ENCODE measurements at regions not wholly inside any gene's neighbourhood (a gene's known extent, or its start where the extent isn't known, plus 50 kb on each side); places are given as distances from the start of the nearest gene placed in this dataset.

GRCh38 chr10:64648915-64649314 lies 1127.7 kb downstream of the REEP3 start:
- Histone ChIP-seq H3K23ac (ENCODE audit: low read length in 2 of 2) (no peak overlapping the region), H3K14ac (ENCODE audit: low read length in 2 of 2) (no peak overlapping the region), H3K4me3 (ENCODE audit: insufficient read depth in 1 of 2, low read depth in 1 of 2, low read length in 2 of 2) (no peak overlapping the region), H3K9me3 (ENCODE audit: control insufficient read depth, low read length) (peaks cover 3% of the 10 kb centered on the region), H3K4me1 (ENCODE audit: control insufficient read depth, insufficient read depth, low read depth, low read length) (no peaks in the 10 kb centered on the region), H3K4me2 (ENCODE audit: low read length, poor library complexity, severe bottlenecking) (no peak overlapping the region), H3K36me3 (ENCODE audit: control insufficient read depth in 1 of 2, insufficient read depth in 2 of 2, low read depth in 1 of 2, low read length in 2 of 2) (no peaks in the 10 kb centered on the region), H2BK120ac (ENCODE audit: low read depth, low read length) (no peak overlapping the region), H3K27ac (ENCODE audit: low read length, poor library complexity, severe bottlenecking) (no peak overlapping the region), H3K4ac (ENCODE audit: low read depth in 1 of 2, low read length in 2 of 2) (no peak overlapping the region), H2BK15ac (ENCODE audit: low read depth, poor library complexity, severe bottlenecking) (no peak overlapping the region), H2AK5ac (ENCODE audit: low read length, severe bottlenecking) (no peak overlapping the region), H2AFZ (ENCODE audit: low read depth, low read length) (no peak overlapping the region), H4K91ac (ENCODE audit: low read length) (no peak overlapping the region), H3K27me3 (ENCODE audit: control insufficient read depth in 1 of 2, insufficient read depth in 1 of 2, low read length in 2 of 2) (no peaks in the 10 kb centered on the region), H3K79me1 (replicated peaks; ENCODE audit: low read length, poor library complexity, severe bottlenecking) (no peaks in the 10 kb centered on the region), H3K18ac (ENCODE audit: low read depth in 1 of 2, low read length in 2 of 2) (no peak overlapping the region), H4K8ac (ENCODE audit: low read length) (no peak overlapping the region), H3K9ac (ENCODE audit: low read length) (no peak overlapping the region), H2BK12ac (ENCODE audit: low read length in 2 of 2) (no peak overlapping the region), H2BK5ac (ENCODE audit: low read depth, low read length, poor library complexity, severe bottlenecking) (no peak overlapping the region)
- DNase-seq = no peak
- 92% methylated on average over 3 of the region's 3 CpGs for WGBS

GRCh38 chr10:64658528-64658927 lies 1137.3 kb downstream of the REEP3 start:
- Histone ChIP-seq H4K91ac (ENCODE audit: low read length) (no peak overlapping the region), H2BK12ac (ENCODE audit: low read length in 2 of 2) (no peak overlapping the region), H4K8ac (ENCODE audit: low read length) (no peak overlapping the region), H3K27ac (ENCODE audit: low read length, poor library complexity, severe bottlenecking) (no peak overlapping the region), H3K4me3 (ENCODE audit: insufficient read depth in 1 of 2, low read depth in 1 of 2, low read length in 2 of 2) (no peak overlapping the region), H3K4me2 (ENCODE audit: low read length, poor library complexity, severe bottlenecking) (no peak overlapping the region), H3K4ac (ENCODE audit: low read depth in 1 of 2, low read length in 2 of 2) (no peak overlapping the region), H2AFZ (ENCODE audit: low read depth, low read length) (no peak overlapping the region), H3K27me3 (ENCODE audit: control insufficient read depth in 1 of 2, insufficient read depth in 1 of 2, low read length in 2 of 2) (no peaks in the 10 kb centered on the region), H2BK120ac (ENCODE audit: low read depth, low read length) (no peak overlapping the region), H3K36me3 (ENCODE audit: control insufficient read depth in 1 of 2, insufficient read depth in 2 of 2, low read depth in 1 of 2, low read length in 2 of 2) (no peaks in the 10 kb centered on the region), H3K4me1 (ENCODE audit: control insufficient read depth, insufficient read depth, low read depth, low read length) (no peaks in the 10 kb centered on the region), H3K18ac (ENCODE audit: low read depth in 1 of 2, low read length in 2 of 2) (no peak overlapping the region), H2BK15ac (ENCODE audit: low read depth, poor library complexity, severe bottlenecking) (no peak overlapping the region), H3K14ac (ENCODE audit: low read length in 2 of 2) (no peak overlapping the region), H3K9me3 (ENCODE audit: control insufficient read depth, low read length) (peaks cover 4% of the 10 kb centered on the region), H3K79me1 (replicated peaks; ENCODE audit: low read length, poor library complexity, severe bottlenecking) (no peaks in the 10 kb centered on the region), H2BK5ac (ENCODE audit: low read depth, low read length, poor library complexity, severe bottlenecking) (no peak overlapping the region), H3K23ac (ENCODE audit: low read length in 2 of 2) (no peak overlapping the region), H2AK5ac (ENCODE audit: low read length, severe bottlenecking) (no peak overlapping the region), H3K9ac (ENCODE audit: low read length) (no peak overlapping the region)
- DNase-seq = no peak
- 62% methylated on average over 2 of the region's 2 CpGs for WGBS

- no peaks in the 10 kb centered on the region for H3K79me1 ChIP-seq (replicated peaks; ENCODE audit: low read length, poor library complexity, severe bottlenecking)
- DNase-seq = no peak
- no peak overlapping the region for H3K9ac ChIP-seq (ENCODE audit: low read length)
- H4K91ac ChIP-seq (ENCODE audit: low read length) = no peak overlapping the region
- no peak overlapping the region for H4K8ac ChIP-seq (ENCODE audit: low read length)
- H2BK12ac ChIP-seq (ENCODE audit: low read length in 2 of 2) = no peak overlapping the region
- no peaks in the 10 kb centered on the region for H3K36me3 ChIP-seq (ENCODE audit: control insufficient read depth in 1 of 2, insufficient read depth in 2 of 2, low read depth in 1 of 2, low read length in 2 of 2)
- H2BK120ac ChIP-seq (ENCODE audit: low read depth, low read length) = no peak overlapping the region
- no peak overlapping the region for H3K27ac ChIP-seq (ENCODE audit: low read length, poor library complexity, severe bottlenecking)
- no peak overlapping the region for H2BK15ac ChIP-seq (ENCODE audit: low read depth, poor library complexity, severe bottlenecking)
- no peak overlapping the region for H2AFZ ChIP-seq (ENCODE audit: low read depth, low read length)
- H2BK5ac ChIP-seq (ENCODE audit: low read depth, low read length, poor library complexity, severe bottlenecking) = no peak overlapping the region
- no peak overlapping the region for H3K23ac ChIP-seq (ENCODE audit: low read length in 2 of 2)
- H3K4me1 ChIP-seq (ENCODE audit: control insufficient read depth, insufficient read depth, low read depth, low read length) = no peaks in the 10 kb centered on the region
- no peak overlapping the region for H3K4ac ChIP-seq (ENCODE audit: low read depth in 1 of 2, low read length in 2 of 2)
- no peak overlapping the region for H3K4me3 ChIP-seq (ENCODE audit: insufficient read depth in 1 of 2, low read depth in 1 of 2, low read length in 2 of 2)
- no CpG with 5 or more reads among the region's 1 CpG for WGBS
- no peak overlapping the region for H2AK5ac ChIP-seq (ENCODE audit: low read length, severe bottlenecking)
- no peak overlapping the region for H3K4me2 ChIP-seq (ENCODE audit: low read length, poor library complexity, severe bottlenecking)
- no peak overlapping the region for H3K14ac ChIP-seq (ENCODE audit: low read length in 2 of 2)
- H3K27me3 ChIP-seq (ENCODE audit: control insufficient read depth in 1 of 2, insufficient read depth in 1 of 2, low read length in 2 of 2) = no peaks in the 10 kb centered on the region
- peaks cover 4% of the 10 kb centered on the region for H3K9me3 ChIP-seq (ENCODE audit: control insufficient read depth, low read length)
- no peak overlapping the region for H3K18ac ChIP-seq (ENCODE audit: low read depth in 1 of 2, low read length in 2 of 2)
Measured at GRCh38 chr10:64659311-64659710, 1138.1 kb downstream of the REEP3 start.

GRCh38 chr10:64682043-64682442 lies 1160.8 kb downstream of the REEP3 start:
- Histone ChIP-seq H3K4ac (ENCODE audit: low read depth in 1 of 2, low read length in 2 of 2) (no peak overlapping the region), H4K8ac (ENCODE audit: low read length) (no peak overlapping the region), H3K9me3 (ENCODE audit: control insufficient read depth, low read length) (peaks cover 5% of the 10 kb centered on the region), H2BK12ac (ENCODE audit: low read length in 2 of 2) (no peak overlapping the region), H3K27ac (ENCODE audit: low read length, poor library complexity, severe bottlenecking) (no peak overlapping the region), H2BK5ac (ENCODE audit: low read depth, low read length, poor library complexity, severe bottlenecking) (no peak overlapping the region), H3K36me3 (ENCODE audit: control insufficient read depth in 1 of 2, insufficient read depth in 2 of 2, low read depth in 1 of 2, low read length in 2 of 2) (no peaks in the 10 kb centered on the region), H3K14ac (ENCODE audit: low read length in 2 of 2) (no peak overlapping the region), H3K79me1 (replicated peaks; ENCODE audit: low read length, poor library complexity, severe bottlenecking) (no peaks in the 10 kb centered on the region), H3K23ac (ENCODE audit: low read length in 2 of 2) (no peak overlapping the region), H2BK15ac (ENCODE audit: low read depth, poor library complexity, severe bottlenecking) (no peak overlapping the region), H2AFZ (ENCODE audit: low read depth, low read length) (no peak overlapping the region), H3K4me2 (ENCODE audit: low read length, poor library complexity, severe bottlenecking) (no peak overlapping the region), H2AK5ac (ENCODE audit: low read length, severe bottlenecking) (no peak overlapping the region), H3K4me3 (ENCODE audit: insufficient read depth in 1 of 2, low read depth in 1 of 2, low read length in 2 of 2) (no peak overlapping the region), H3K4me1 (ENCODE audit: control insufficient read depth, insufficient read depth, low read depth, low read length) (no peaks in the 10 kb centered on the region), H4K91ac (ENCODE audit: low read length) (no peak overlapping the region), H3K9ac (ENCODE audit: low read length) (no peak overlapping the region), H3K27me3 (ENCODE audit: control insufficient read depth in 1 of 2, insufficient read depth in 1 of 2, low read length in 2 of 2) (no peaks in the 10 kb centered on the region), H3K18ac (ENCODE audit: low read depth in 1 of 2, low read length in 2 of 2) (no peak overlapping the region), H2BK120ac (ENCODE audit: low read depth, low read length) (no peak overlapping the region)
- WGBS = 69% methylated on average over 3 of the region's 3 CpGs
- peak; percentile 49 for DNase-seq

All from mesenchymal stem cell (in vitro differentiated cells and primary cell).